ENCODE measurements at regions not wholly inside any gene's neighbourhood (a gene's known extent, or its start where the extent isn't known, plus 50 kb on each side); places are given as distances from the start of the nearest gene placed in this dataset.
A peak's percentile ranks its signal among the peaks of the same experiment; 100 is the strongest.

GRCh38 chr5:28766565-28767158, 1728.3 kb upstream of the CDH9 start:
- peak in 1 of 5 experiments; percentile 20 for TF ChIP-seq CTCF (IDR thresholded peaks at IDR 0.05)
- no peak for TF ChIP-seq POLR2A (IDR thresholded peaks at IDR 0.05)
- TF ChIP-seq POLR2AphosphoS5 (IDR thresholded peaks at IDR 0.05), result no peak
